Pancreas (tissue), 10 donors: ENCODE measurements at regions not wholly inside any gene's neighbourhood (a gene's known extent, or its start where the extent isn't known, plus 50 kb on each side); places are given as distances from the start of the nearest gene placed in this dataset.

Source experiments
- ATAC-seq, 4 donors: fragments of 200-7000 bp; cut with Tn5 transposase; one replicate each; pipeline versions ENCODE4 v1.8.0 to v1.9.1; 2020; ENCODE audit warnings: mild to moderate bottlenecking in 4 of 4, moderate library complexity in 4 of 4
- DNase-seq, 6 donors: peaks; one replicate each; pipeline ENCODE4 v3.0.0-alpha.2; 2020
- FAIRE-seq: peaks from 2 replicates; lab custom pipeline; 2012; peaks lifted over from hg19 to GRCh38; lab: Jason Lieb, UNC
- H3K27ac ChIP-seq, 4 donors: fragments of 200-600 bp; sonication (generic); 1 replicate in 3 of 4; 2 replicates in 1 of 4; pipeline versions ENCODE4 v1.5.0 to v1.8.0; 2020
- H3K27me3 ChIP-seq, 4 donors: fragments of 200-600 bp; one replicate each; pipeline ENCODE4 v1.8.0; 2021
- H3K36me3 ChIP-seq, 3 donors: fragments of 200-600 bp; sonication (generic) in 1 of 3; one replicate each; pipeline versions ENCODE4 v1.5.0 to v1.8.0; 2020 to 2021
- H3K4me1 ChIP-seq, 3 donors: fragments of 200-600 bp; one replicate each; pipeline ENCODE4 v1.8.0; 2021
- H3K4me3 ChIP-seq, 4 donors: fragments of 200-600 bp; sonication (generic) in 2 of 4; one replicate each; pipeline versions ENCODE4 v1.5.0 to v1.8.0; 2020 to 2021
- H3K9me3 ChIP-seq, 4 donors: fragments of 200-600 bp; one replicate each; pipeline ENCODE4 v1.8.0; 2021
- CTCF ChIP-seq, 4 donors: fragments of 200-600 bp; sonication (generic) in 3 of 4; IDR thresholded peaks; one replicate each; pipeline versions ENCODE4 v1.5.0 to v1.8.0; 2021; ENCODE audit warnings: antibody characterized with exemption in 4 of 4
- WGBS, 2 donors: extraction: QIAGEN DNeasy Blood & Tissue Kit; methylation state at CpG; one replicate each; pipeline ENCODE4 v1.1.7; 2013; 5-methylcytosine and 5-hydroxymethylcytosine counted together
- intact Hi-C, 3 donors: fragments of 100-400 bp; cut with DNase I; formaldehyde crosslinking; loops; one replicate each; pipeline versions ENCODE4 v1.11.1 to v1.14.2; 2022
- donor health status: healthy with polysubstance abuse.
- donor health status: DM: no; HTN: no; CAD: no; lungs with moderate emphysema.
- donor health status: DM: no; HTN: no; CAD: no.
- donor health status: control.
- donor health status: control.
- donor health status: Bipolar disorder and iron deficiency.
- donor health status: DM: yes; HTN: yes; CAD: no.
- donor health status: DM: no; HTN: no; CAD: no.
- donor health status: DM: no; HTN: no; CAD: no.
- donor health status: DM: yes; HTN: yes; CAD: no.

- Histone ChIP-seq H3K9me3 (no peaks in the 10 kb centered on the region), H3K4me1 (no peaks in the 10 kb centered on the region), H3K27ac (no peak overlapping the region), H3K36me3 (no peaks in the 10 kb centered on the region), H3K4me3 (no peak overlapping the region), H3K27me3 (peaks cover 0 to 4% (median 0%) of the 10 kb centered on the region in 4 donors)
- TF ChIP-seq CTCF (IDR thresholded peaks at IDR 0.05) = no peak
- DNase-seq (no peak), ATAC-seq (no peak), FAIRE-seq (no peak)
- WGBS, 2 donors = 55 to 67% methylated on average over 2 of the region's 2 CpGs
- intact Hi-C loops = no loop called here
These were observed 968.8 kb downstream of the BRD1 start for GRCh38 chr22:48858856-48859255.

GRCh38 chr22:48858121-48858520 is 969.6 kb downstream of the BRD1 start:
- ATAC-seq (no peak), FAIRE-seq (no peak), DNase-seq (peak in 1 of 6 donors; percentile 19)
- no peak overlapping the region for H3K27ac ChIP-seq
- no peak for TF ChIP-seq CTCF (IDR thresholded peaks at IDR 0.05)
- intact Hi-C loops = no loop called here
- no peaks in the 10 kb centered on the region for H3K9me3 ChIP-seq
- no peaks in the 10 kb centered on the region for H3K4me1 ChIP-seq
- H3K36me3 ChIP-seq = no peaks in the 10 kb centered on the region
- peaks cover 0 to 2% (median 0%) of the 10 kb centered on the region in 4 donors for H3K27me3 ChIP-seq
- no peak overlapping the region for H3K4me3 ChIP-seq
- WGBS, 2 donors = 49 to 56% methylated on average over 9 of the region's 9 CpGs

GRCh38 chr22:48857202-48857805 is 970.4 kb downstream of the BRD1 start:
- no peak for TF ChIP-seq CTCF (IDR thresholded peaks at IDR 0.05)
- ATAC-seq = no peak
- WGBS, 2 donors = 66 to 74% methylated on average over 12 to 13 of the region's 13 CpGs
- H3K4me1 ChIP-seq = no peaks in the 10 kb centered on the region
- no peaks in the 10 kb centered on the region for H3K36me3 ChIP-seq
- H3K9me3 ChIP-seq = no peaks in the 10 kb centered on the region
- H3K27me3 ChIP-seq = no peaks in the 10 kb centered on the region
- H3K27ac ChIP-seq = no peak overlapping the region
- no peak for FAIRE-seq
- no peak for DNase-seq
- intact Hi-C loops = no loop called here
- H3K4me3 ChIP-seq = no peak overlapping the region

- Histone ChIP-seq H3K4me1 (no peaks in the 10 kb centered on the region), H3K27me3 (no peaks in the 10 kb centered on the region), H3K4me3 (no peak overlapping the region), H3K9me3 (no peaks in the 10 kb centered on the region), H3K36me3 (no peaks in the 10 kb centered on the region), H3K27ac (no peak overlapping the region)
- no peak for DNase-seq
- no peak for FAIRE-seq
- intact Hi-C loops = no loop called here
- 54 to 73% methylated on average over 8 of the region's 8 CpGs for WGBS, 2 donors
- no peak for TF ChIP-seq CTCF (IDR thresholded peaks at IDR 0.05)
- ATAC-seq = no peak
These were observed 971.4 kb downstream of the BRD1 start for GRCh38 chr22:48856308-48856615.

- intact Hi-C loops = no loop called here
- Histone ChIP-seq H3K4me1 (no peaks in the 10 kb centered on the region), H3K27ac (no peak overlapping the region), H3K9me3 (no peaks in the 10 kb centered on the region), H3K27me3 (no peaks in the 10 kb centered on the region), H3K4me3 (no peak overlapping the region), H3K36me3 (no peaks in the 10 kb centered on the region)
- DNase-seq (no peak), FAIRE-seq (no peak), ATAC-seq (no peak)
- no peak for TF ChIP-seq CTCF (IDR thresholded peaks at IDR 0.05)
- 69 to 80% methylated on average over 9 of the region's 9 CpGs for WGBS, 2 donors
These were observed 971.9 kb downstream of the BRD1 start for GRCh38 chr22:48855593-48856307.
